CD4-positive, alpha-beta T cell treated with Interleukin-21 for 1 hour (primary cell): ENCODE measurements at regions not wholly inside any gene's neighbourhood (a gene's known extent, or its start where the extent isn't known, plus 50 kb on each side); places are given as distances from the start of the nearest gene placed in this dataset.
"Not testable (repeated sequence)": the region's sequence is repeated elsewhere in the genome, so short reads cannot be mapped to it uniquely, and the experiment has no call there.

ENCODE experiments used
- DNase-seq: peaks from one replicate; pipeline ENCODE4 v3.0.0-alpha.2; 2020

DNA sequence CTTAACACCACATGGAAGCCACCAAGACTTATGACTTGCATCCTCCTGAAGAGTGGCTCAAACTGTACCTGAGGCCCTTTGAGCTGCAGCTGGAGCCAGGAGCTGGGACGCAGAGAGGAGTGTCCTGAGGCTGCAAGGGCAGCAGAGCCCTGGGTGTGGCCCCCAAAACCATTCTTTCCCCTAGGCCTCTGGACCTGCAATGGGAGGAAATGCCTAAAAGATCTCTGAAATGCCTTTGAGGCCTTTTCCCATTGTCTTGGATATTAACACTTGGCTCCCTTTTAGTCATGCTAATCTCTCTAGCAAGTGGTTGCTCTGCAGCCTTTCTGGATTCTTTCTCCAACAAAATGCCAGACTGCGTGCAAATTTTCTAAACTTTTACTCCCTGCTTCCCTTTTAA lies 156.1 kb downstream of the SLC38A4 start:
- DNase-seq, result no peak

DNA sequence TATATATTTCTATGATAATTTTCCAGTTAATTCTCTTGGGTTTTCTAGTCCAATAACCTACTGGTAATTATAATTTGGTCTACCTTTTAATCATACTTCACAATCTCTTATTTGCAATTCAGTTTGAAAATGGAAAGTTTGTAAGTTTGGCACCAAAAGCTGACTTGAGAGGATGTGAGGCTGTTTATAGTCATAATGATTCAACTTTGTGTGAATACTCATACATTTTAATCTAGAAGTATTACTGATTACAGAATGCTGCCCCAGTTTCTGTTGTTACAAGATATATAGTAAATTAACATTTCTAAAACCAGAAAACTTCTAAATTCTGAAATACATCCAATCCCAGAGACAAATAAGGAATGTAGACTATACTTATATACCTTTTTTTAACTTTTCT lies 158.2 kb downstream of the SLC38A4 start:
- DNase-seq, result no peak

DNA sequence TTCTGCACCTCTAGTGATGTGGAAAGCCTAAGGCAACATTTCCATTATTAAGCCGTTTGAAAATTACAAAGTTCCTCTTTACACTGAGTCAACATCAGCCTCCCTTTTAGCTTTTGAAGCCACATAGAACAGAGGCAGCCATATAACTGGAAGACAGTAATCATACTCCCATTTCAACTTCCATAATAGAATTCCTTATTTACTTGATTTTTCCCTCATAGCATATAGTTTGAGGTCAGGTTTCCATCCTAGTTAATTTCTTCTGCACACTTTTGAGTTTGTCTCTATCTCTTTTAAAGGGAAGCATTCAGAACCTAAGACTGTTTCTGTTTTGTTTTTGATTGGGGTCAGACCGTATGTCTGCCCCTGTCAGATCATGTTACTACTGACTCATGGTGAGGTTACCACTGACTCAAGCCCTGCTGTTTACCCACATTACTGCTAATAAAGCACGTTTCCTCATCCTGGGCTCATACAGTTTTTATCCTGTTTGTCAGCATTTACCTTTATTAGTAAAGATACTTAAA lies 161.0 kb downstream of the SLC38A4 start:
- no peak for DNase-seq

DNA sequence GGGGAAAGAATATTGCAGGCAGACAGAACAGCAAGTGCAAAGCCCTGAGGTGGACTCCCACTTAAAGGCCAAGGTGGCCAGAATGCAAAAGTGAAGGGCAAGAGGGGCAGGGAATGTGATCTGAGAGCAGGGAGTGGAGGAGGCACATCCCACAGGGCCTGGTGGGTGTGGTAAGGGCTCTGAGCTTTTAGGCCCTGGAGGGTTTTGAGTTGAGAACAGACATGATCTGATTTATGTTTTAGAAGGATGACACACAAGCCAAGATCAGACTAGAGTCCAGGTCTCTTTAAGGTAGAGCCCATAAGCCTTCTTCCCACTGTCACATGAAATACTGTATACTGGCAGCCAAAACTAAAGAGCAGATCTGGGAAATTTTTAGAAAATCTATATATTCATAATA lies 162.5 kb downstream of the SLC38A4 start:
- no peak for DNase-seq

DNA sequence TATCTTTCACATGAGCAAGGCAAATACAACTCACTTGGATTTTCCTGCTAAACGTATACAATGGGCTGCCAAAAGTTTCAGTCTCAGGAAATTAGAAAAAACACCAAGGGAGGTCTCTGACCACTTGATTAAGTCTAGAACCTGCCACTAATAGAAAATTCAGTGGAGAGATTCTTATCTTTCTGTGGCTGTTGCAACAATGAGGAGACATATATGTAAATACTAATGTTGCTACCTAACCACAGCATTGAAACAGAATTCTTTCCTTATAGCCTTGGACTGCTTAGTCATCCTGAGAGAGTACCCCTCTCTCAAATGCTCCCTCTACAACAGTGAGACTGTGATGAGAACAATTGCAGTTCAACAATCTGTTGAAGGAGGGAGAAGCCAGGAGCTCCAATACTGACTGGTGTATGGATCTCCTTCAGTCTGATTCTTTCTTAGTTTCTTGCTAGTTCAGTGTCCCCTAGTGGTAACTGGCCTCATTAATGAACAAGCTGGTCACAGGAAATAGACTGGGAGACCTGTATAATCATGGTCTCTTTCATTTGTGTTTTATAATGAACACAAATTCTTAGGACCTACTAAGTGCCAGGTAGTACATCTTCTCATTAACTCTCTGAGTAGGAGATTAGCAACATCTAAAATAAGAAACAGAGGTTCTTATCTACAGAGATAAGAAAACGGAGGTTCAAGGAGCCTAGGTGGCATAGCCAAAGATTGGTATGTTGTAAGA lies 164.5 kb downstream of the SLC38A4 start:
- DNase-seq, result peak; percentile 66

DNA sequence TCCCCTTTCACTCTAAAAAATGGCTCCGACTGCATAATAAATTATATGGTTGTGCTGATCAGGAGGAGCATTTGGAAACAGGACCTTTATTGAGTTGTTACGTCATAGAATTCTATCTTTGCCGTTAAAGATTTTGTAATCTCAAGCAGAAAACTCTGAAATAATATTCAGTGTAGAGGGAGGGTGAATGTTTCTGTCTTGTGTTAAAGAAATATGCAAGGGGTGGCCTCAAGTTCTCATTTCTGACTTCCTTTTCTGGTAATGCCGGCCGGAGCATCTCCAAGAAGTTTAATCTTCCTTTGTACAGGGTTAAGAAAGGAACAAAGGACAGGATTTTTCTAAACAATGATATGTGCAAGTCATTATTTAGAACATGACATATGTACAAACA lies 165.1 kb downstream of the SLC38A4 start:
- DNase-seq, result no peak

DNA sequence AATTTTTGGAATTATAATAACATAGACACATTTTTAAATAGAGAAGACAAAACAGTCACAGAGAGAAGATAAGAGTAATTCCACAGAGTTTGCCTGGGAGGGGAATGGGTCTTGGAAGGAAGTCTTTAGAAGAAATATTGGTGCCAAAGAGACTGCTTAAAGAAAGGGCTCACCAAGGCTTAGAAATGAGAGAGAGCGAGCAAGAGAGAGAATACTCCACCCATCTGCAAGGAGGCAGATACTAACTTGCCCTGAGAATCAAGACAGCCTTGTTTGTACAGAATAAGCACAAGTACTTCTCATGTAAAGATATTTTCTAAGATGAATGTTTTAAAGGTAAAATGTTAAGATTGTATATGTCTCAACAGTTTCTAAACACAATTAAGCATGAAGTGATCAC lies 165.5 kb downstream of the SLC38A4 start:
- DNase-seq, result no peak

DNA sequence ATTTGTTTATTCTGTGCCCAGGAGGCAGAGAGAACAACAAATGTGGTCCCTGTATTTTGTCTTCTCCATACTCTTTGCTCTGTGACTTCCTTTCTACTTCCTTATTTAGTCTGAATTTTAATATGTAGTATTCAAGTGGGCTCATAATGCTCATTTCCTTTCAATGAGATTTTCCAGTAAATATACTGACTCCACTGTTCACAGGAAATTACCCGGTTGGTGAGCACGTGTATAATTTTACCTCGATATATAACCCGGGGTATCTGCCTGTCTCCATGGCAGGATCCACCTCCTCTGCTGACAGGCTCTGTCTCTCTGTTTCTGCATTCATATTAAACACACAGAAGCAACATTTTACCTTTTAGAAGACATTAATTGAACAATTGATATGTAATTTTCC lies 166.0 kb downstream of the SLC38A4 start:
- no peak for DNase-seq

DNA sequence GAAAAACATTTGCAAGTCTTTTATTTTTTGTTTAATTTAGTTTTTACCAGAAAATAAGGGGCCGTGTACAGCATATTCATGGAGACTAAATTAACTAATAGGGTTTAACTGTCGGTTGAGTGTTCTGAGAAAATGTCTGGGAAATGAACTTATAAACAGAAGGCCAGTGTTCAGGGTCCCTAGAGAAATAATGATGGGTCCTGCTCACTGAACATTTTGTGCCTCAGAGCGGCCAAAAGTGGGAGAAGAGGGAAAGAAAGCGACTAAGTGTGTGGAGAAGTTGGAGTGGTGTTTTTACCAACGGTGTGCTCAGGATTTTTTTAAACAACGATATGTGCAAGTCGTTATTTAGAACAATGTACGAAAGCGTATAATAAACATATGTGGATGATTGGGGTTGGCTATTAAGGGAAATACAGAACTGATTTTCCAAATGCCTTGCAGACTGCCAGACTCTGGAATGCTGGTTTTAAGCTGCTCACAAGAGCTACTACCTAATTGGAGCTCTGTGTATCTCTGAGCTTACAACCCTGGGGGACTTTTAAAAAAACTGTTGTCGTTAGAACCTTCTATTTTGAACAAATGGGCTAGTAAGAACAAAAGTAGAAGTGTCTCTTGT lies 166.7 kb downstream of the SLC38A4 start:
- DNase-seq, result no peak

DNA sequence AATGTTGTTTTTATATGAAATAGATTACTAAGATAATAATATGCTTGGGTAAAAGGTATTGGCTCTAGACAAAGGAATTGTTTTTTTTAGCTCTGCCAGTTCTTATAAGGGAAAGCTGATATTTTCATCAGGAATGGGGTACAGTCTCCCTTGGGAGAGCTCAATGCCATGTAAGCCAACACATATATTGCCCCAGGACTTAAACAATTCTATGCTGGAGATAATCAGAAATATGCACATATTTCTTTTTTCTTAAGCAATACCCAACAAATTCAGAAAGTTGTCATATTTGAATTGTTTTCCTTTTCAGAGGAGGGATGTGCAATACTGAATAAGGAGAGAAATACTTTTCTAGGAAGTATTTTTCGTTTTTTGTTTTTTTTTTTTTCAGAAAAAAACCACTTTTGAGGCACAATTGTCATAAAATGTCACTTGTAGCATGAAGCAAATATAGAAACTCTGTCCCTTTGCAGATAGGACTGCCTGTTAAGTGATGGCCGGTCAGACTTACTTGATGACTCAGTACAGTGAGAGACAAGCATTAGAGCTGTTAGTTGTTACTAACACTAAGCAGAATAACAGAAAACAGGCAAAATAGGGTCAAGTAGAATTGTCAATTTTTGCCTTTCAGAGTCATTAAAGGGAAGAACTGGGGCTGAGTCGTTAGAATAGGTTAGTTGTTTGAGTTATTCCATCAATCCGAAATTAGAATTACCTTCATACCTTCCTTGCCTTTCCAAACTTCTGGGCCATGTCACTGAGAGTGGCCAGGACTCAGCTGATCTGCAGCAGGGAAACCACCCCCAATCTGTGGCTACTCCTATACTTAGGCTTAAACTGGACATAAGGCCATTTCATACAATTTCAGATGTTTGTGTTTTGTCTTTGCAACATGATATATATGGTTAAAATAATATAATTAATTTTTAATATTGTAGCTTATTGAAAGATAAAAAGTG lies 168.1 kb downstream of the SLC38A4 start:
- no peak for DNase-seq

DNA sequence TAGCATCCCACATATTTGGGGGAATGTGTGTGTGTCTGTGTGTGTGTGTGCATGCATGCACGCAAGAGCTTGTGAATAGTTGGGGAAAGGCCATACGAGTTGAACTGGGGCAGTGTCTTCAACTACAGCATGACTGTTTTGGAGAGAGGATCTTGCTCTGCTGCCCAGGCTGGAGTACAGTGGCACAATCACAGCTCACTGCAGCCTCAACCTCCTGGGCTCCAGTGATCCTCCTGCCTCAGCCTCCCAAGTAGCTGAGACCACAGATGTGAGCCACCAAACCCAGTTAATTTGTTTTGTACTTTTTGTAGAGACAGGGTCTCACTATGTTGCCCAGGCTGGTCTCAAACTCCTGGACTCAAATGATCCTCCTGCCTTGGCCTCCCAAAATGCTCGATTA lies 169.8 kb downstream of the SLC38A4 start:
- not testable (repeated sequence) for DNase-seq

DNA sequence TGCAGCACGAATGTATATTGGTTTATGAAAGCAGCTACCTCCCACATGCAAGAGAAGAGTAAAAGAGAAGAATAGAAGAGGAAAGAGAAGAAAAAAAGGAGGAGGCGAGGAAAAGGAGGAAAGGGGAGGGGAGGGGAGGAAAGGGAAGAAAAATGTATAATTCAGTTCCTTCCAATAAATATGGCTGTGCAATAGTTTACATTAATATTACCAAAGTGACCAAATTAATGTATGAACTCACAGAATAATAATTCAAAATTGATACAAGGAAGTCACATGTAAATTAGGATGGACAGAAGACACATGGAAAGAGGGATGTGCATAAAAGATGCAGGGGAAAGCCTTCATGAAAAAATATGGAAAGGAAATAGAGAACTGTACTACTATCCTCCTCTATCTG lies 172.5 kb downstream of the SLC38A4 start:
- DNase-seq, result no peak

DNA sequence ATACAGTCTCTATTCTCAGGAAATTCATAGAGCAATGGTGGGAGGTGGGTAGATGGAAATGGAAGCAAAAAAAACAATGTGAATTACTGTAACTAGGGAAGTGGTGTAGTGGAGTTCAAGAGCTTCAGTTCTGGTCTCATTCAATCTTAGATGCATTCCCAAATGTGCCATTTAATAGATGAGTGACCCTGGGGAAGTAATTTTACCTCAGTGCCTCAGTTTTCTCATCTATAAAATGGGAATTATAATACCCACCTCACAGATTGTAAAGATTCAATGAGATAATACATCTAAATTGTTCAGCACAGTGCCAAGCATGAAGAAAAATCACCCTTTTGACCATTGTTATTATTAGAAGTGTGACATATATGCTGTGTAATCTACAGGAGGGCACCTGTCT lies 173.1 kb downstream of the SLC38A4 start:
- DNase-seq, result no peak

DNA sequence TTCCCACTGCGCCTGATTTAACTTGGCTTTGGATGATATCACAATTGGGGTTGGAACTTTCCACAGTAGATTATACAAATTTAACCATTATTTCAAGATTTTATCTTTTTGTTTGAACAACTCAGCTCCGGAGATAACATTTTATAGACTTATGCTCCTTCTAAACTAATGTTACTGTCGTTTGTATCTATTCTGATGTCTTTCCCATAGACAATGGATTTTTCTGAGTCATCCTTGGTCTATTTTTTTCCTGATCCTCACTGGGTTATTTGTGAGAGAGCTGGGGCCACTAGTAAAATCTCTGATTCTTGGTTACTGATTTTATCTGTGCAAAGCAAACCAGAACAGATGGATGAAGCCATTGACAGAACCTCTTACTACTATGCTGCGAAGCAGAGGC lies 175.1 kb downstream of the SLC38A4 start:
- no peak for DNase-seq

DNA sequence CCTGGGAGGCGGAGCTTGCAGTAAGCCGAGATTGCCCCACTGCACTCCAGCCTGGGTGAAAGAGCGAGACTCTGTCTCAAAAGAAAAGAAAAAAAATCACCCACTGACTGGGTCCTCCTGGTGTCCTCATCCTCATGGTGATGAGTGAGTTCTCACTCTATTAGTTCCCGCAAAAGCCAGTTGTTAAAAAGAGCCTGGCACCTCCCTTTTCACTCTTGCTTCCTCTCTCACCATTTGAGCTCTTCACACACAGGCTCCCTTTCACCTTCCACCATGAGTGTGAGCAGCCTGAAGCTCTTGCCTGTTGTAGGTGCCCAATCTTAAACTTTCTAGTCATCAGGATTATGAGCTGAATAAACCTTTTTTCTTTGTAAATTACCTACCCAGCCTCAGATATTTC lies 176.4 kb downstream of the SLC38A4 start:
- DNase-seq, result no peak

DNA sequence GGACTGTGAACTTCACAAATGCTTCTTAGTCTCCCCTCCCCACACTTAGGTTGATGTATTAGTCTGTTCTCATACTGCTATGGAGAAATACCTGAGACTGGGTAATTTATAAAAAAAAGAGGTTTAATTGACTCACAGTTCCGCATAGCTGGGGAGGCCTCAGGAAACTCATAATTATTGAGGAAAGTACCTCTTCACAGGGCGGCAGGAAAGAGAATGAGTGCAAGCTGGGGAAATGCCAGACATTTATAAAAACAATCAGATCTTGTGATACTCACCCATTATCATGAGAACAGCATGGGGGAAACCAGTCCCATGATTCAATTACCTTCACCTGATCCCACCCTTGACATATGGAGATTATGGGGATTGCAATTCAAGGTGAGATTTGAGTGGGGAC lies 178.8 kb downstream of the SLC38A4 start:
- DNase-seq, result no peak

DNA sequence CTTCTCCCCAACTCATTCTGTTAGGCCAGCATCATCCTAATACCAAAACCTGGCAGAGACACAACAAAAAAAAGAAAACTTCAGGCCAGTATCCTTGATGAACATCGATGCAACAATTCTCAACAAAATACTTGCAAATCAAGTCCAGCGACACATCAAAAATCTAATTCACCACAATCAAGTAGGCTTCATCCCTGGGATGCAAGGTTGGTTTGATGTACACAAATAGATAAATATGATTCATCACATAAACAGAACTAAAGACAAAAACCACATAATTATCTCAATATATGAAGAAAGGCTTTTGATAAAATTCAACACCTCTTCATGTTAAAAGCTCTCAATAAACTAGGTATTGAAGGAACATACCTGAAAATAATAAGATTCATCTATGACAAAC lies 184.1 kb downstream of the SLC38A4 start:
- not testable (repeated sequence) for DNase-seq

DNA sequence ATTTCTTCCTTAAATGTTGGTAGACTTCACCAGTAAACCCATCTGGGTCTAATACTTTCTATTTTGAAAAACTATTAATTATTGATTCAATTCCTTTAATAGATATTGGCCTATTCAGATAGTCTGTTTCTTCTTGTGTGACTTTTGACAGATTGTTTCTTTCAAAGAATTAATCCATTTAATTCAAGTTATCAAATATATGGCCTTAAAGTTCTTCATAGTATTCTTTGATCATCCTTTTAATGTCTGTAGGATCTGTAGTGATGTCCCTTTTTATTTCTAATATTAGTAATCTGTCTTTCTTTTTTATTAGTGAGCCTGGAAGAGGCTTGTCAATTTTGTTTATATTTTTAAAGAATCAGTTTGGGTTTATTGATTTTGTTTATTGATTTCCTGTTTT lies 190.0 kb downstream of the SLC38A4 start:
- DNase-seq, result no peak

DNA sequence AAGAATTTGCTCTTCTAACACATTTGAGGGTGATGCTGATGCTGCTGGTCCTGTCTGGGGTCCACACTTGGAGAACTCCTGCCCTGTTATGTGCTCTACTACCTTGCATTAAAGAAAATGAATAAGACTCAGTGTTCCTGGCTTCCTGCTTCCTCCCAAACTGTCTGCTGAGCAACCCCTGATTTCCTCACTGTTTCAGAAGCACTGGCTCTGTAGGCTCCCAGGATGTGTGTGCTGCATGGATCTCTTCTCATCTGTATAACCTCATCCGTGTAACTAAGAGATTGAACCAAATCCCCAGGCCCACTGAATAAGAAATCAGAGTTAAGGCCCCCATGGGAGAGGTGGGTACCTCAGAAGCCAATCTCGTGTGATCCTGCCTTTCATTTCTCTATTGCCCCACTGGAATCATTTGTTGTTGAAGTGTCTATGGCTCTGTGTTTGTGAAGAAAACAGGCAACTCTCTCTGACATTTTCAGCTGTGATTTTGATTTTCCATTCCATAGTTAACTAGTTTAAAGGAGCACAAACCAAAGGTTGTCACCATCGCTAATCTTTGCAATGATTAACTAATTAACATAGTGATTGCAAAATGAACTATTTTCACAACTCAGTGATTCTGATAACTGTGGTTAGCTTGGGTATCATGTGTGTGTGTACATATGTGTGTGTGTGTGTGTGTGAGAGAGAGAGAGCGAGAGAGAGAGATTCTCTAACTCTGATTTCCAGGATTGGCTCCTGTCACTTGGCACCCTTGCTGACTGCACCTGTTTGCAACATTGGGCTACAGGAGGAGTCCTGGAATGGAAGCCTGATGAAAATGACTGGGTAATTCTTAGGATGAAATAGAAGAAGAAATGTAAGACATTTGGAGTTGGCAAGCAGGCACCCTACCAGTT lies 196.2 kb downstream of the SLC38A4 start:
- no peak for DNase-seq

DNA sequence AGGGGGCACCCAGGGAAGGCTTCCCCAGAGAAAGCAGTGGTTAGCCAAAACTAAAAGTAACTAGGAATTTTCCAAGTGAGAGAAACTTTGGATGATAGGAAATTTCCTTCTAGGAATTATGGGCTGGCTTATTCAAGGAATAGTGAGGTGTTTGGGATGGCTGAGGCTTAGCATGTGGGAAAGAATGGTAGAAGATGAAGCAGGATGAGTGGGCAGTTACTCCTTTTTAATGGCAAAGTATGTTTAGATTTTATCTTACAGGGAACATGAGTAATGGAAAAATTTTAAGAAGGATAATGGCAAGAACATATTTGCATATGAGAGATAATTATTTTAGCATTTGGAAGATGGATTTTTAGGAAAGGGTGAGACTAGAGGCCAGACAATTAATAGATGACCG lies 197.6 kb downstream of the SLC38A4 start:
- no peak for DNase-seq

DNA sequence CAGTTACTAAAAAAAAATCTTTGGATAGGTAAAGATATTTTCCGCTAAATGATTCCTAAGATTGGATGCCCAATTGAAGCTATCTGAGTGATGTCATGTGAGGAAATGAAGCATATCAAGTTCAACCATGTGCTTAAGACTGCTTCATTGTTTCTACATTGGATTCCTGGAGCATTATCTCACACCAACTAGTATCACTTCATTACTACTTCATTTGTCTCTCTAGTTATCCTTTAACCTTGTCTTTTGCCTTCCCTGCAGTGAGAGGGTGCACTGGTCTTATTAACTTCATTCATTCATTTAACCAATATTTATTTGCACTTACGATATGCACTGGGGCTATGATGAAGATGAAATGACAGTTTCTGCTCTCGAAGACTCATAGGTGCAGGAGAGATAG lies 198.1 kb downstream of the SLC38A4 start:
- no peak for DNase-seq

DNA sequence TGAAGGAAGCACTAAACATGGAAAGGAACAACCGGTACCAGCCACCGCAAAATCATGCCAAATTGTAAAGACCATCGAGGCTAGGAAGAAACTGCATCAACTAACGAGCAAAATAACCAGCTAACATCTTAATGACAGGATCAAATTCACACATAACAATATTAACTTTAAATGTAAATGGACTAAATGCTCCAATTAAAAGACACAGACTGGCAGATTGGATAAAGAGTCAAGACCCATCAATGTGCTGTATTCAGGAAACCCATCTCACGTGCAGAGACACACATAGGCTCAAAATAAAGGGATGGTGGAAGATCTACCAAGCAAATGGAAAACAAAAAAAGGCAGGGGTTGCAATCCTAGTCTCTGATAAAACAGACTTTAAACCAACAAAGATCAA lies 206.3 kb downstream of the SLC38A4 start:
- not testable (repeated sequence) for DNase-seq
